HEK293 (cell line): ENCODE measurements at regions not wholly inside any gene's neighbourhood (a gene's known extent, or its start where the extent isn't known, plus 50 kb on each side); places are given as distances from the start of the nearest gene placed in this dataset.

Experiments used
- CTCF ChIA-PET: fragments of 350-600 bp; formaldehyde crosslinking; extraction: SDS; loops from one replicate; lab custom pipeline; 2021; ENCODE audit warnings: antibody characterized with exemption; lab: Yijun Ruan, JAX
- POLR2A ChIA-PET: fragments of 300-600 bp; formaldehyde crosslinking; extraction: SDS; loops from one replicate; lab custom pipeline; 2020; ENCODE audit warnings: antibody characterized with exemption, inconsistent platforms; lab: Yijun Ruan, JAX
- H3K27ac ChIP-seq: fragments of 200-500 bp; sonication (Bioruptor generic); 2 replicates; pipeline ENCODE4 v1.5.1; 2014; ENCODE audit warnings: low read depth, low read length, control low read depth, inconsistent platforms; ENCODE audit errors: extremely low read depth
- H3K36me3 ChIP-seq, 2 experiments: fragments of 200-500 bp in 1 of 2; sonication (Bioruptor generic) in 1 of 2; 1 replicate in 1 of 2; 2 replicates in 1 of 2; pipeline ENCODE4 v1.5.1; 2014 to 2017; ENCODE audit warnings: inconsistent platforms in 2 of 2, low read length in 2 of 2; ENCODE audit not compliant: control insufficient read depth in 2 of 2, insufficient read depth in 1 of 2
- H3K4me1 ChIP-seq: fragments of 200-500 bp; sonication (Bioruptor generic); 2 replicates; pipeline ENCODE4 v1.5.1; 2014; ENCODE audit warnings: mild to moderate bottlenecking, low read length, inconsistent platforms; ENCODE audit not compliant: control insufficient read depth, insufficient read depth
- H3K4me3 ChIP-seq: 2 replicates; pipeline ENCODE4 v1.5.1; 2011; ENCODE audit warnings: low read depth, mild to moderate bottlenecking, control low read depth, low read length, moderate library complexity
- H3K9me3 ChIP-seq: fragments of 200-500 bp; sonication (Bioruptor generic); 2 replicates; pipeline ENCODE4 v1.5.1; 2014; ENCODE audit warnings: low read depth, low read length, inconsistent platforms; ENCODE audit not compliant: control insufficient read depth, insufficient read depth
- AEBP2 ChIP-seq: fragments of 450-650 bp; formaldehyde crosslinking; IDR thresholded peaks from 2 replicates; pipeline ENCODE4 v1.5.1; 2016; ENCODE audit warnings: missing biosample characterization, missing genetic modification characterization, borderline replicate concordance
- PRDM4 ChIP-seq: fragments of 450-650 bp; formaldehyde crosslinking; IDR thresholded peaks from 2 replicates; pipeline ENCODE4 v1.5.1; 2017; ENCODE audit warnings: missing biosample characterization, missing genetic modification characterization
- RBAK ChIP-seq: fragments of 450-650 bp; formaldehyde crosslinking; IDR thresholded peaks from 2 replicates; pipeline ENCODE4 v1.5.1; 2016; ENCODE audit warnings: missing biosample characterization, missing genetic modification characterization
- SP2 ChIP-seq: fragments of 450-650 bp; formaldehyde crosslinking; IDR thresholded peaks from 2 replicates; pipeline ENCODE4 v1.5.1; 2016; ENCODE audit warnings: missing biosample characterization, missing genetic modification characterization
- SP7 ChIP-seq: fragments of 450-650 bp; formaldehyde crosslinking; IDR thresholded peaks from 2 replicates; pipeline ENCODE4 v1.5.1; 2016; ENCODE audit warnings: missing biosample characterization, missing genetic modification characterization
- ZBTB49 ChIP-seq: fragments of 450-650 bp; formaldehyde crosslinking; IDR thresholded peaks from 2 replicates; pipeline ENCODE4 v1.5.1; 2016; ENCODE audit warnings: missing biosample characterization, missing genetic modification characterization, low read depth
- ZBTB7A ChIP-seq: fragments of 450-650 bp; formaldehyde crosslinking; IDR thresholded peaks from 2 replicates; pipeline ENCODE4 v1.5.1; 2016; ENCODE audit warnings: low read depth, missing biosample characterization, missing genetic modification characterization
- ZNF121 ChIP-seq: fragments of 450-650 bp; formaldehyde crosslinking; IDR thresholded peaks from 2 replicates; pipeline ENCODE4 v1.5.1; 2016; ENCODE audit warnings: missing biosample characterization, missing genetic modification characterization
- ZNF221 ChIP-seq: fragments of 450-650 bp; formaldehyde crosslinking; IDR thresholded peaks from 2 replicates; pipeline ENCODE4 v1.5.1; 2017; ENCODE audit warnings: missing biosample characterization, missing genetic modification characterization, borderline replicate concordance
- ZNF23 ChIP-seq: fragments of 450-650 bp; formaldehyde crosslinking; IDR thresholded peaks from 2 replicates; pipeline ENCODE4 v1.5.1; 2016; ENCODE audit warnings: missing biosample characterization, missing genetic modification characterization, borderline replicate concordance
- ZNF341 ChIP-seq: fragments of 450-650 bp; formaldehyde crosslinking; IDR thresholded peaks from 2 replicates; pipeline ENCODE4; 2016; ENCODE audit warnings: low read depth, missing biosample characterization, missing genetic modification characterization
- ZNF654 ChIP-seq: fragments of 450-650 bp; formaldehyde crosslinking; IDR thresholded peaks from 2 replicates; pipeline ENCODE4 v1.5.1; 2016; ENCODE audit warnings: low read depth, missing biosample characterization, missing genetic modification characterization
- TF ChIP-seq, protein P1 (sequence below): fragments of 450-650 bp; formaldehyde crosslinking; IDR thresholded peaks from 2 replicates; pipeline ENCODE4 v1.5.1; 2016; ENCODE audit warnings: missing biosample characterization, missing genetic modification characterization
- TF ChIP-seq, protein P2 (sequence below): fragments of 450-650 bp; formaldehyde crosslinking; IDR thresholded peaks from 2 replicates; pipeline ENCODE4 v1.5.1; 2016; ENCODE audit warnings: missing biosample characterization, missing genetic modification characterization
- TF ChIP-seq, protein P3 (sequence below): fragments of 450-650 bp; formaldehyde crosslinking; IDR thresholded peaks from 2 replicates; pipeline ENCODE4 v1.5.1; 2017; ENCODE audit warnings: missing biosample characterization, missing genetic modification characterization

DNA sequence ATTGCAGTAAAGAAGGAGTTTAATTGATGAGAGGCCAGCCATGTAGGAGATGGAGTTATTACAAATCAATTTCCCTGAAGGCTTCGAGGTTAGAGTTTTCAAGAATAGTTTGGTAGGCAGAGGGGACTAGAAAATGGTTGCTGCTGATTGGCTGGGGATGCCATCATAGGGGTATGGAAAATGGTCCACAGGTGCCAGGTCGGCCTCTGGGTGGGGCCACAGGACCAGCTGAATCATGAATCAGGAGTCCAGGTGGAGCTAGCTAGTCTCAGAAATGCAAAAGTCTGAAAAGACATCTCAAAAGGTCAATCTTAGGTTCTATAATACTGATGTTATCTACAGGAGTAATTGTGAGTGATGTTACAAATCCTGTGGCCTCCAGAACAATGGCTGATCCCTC lies 714.0 kb upstream of the GHITM start (continued):
- TF ChIP-seq PRDM4 (tag by site-specific recombination), result no peak

DNA sequence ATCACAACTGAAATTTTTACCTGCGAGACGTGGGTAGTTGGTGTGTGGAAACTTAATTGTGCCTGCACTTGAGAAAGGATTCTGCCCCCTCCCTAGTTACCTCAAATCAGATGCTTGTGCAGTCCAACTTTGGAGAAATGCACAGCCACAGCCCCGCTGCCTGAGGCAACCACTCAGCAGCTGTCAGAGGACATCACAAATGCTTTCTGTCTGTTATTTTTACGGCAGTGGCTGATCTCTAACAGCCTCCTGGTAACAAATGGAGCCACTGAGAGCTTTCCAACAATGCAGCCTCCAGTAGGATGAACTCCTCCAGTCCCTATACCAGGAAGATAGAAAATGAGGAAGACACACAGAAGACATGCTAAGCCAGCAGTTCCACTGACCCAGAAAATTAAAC lies 712.2 kb upstream of the GHITM start:
- CTCF ChIA-PET, result interaction anchor here (0.7 to 2.4 kb wide), 3 partner anchors 444 to 616 kb away, joined by 3 to 10 read pairs (median 3); no protein-coding TSS in a partner anchor
- no peaks in the 10 kb centered on the region for H3K36me3 ChIP-seq
- no peak overlapping the region for H3K27ac ChIP-seq
- TF ChIP-seq, protein P1, sequence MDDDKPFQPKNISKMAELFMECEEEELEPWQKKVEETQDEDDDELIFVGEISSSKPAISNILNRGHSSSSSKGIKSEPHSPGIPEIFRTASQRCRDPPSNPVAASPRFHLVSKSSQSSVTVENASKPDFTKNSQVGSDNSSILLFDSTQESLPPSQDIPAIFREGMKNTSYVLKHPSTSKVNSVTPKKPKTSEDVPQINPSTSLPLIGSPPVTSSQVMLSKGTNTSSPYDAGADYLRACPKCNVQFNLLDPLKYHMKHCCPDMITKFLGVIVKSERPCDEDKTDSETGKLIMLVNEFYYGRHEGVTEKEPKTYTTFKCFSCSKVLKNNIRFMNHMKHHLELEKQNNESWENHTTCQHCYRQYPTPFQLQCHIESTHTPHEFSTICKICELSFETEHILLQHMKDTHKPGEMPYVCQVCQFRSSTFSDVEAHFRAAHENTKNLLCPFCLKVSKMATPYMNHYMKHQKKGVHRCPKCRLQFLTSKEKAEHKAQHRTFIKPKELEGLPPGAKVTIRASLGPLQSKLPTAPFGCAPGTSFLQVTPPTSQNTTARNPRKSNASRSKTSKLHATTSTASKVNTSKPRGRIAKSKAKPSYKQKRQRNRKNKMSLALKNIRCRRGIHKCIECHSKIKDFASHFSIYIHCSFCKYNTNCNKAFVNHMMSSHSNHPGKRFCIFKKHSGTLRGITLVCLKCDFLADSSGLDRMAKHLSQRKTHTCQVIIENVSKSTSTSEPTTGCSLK (tag by site-specific recombination), result no peak
- TF ChIP-seq ZNF221 (no peak), ZNF341 (tag by site-specific recombination) (no peak)
- H3K4me3 ChIP-seq, result no peak overlapping the region
- POLR2A ChIA-PET, result no interaction called here
- no peaks in the 10 kb centered on the region for H3K4me1 ChIP-seq
- H3K9me3 ChIP-seq, result no peaks in the 10 kb centered on the region

- H3K9me3 ChIP-seq, result no peaks in the 10 kb centered on the region
- no peak for TF ChIP-seq SP7 (tag by site-specific recombination)
- no peak for TF ChIP-seq ZNF23 (tag by site-specific recombination)
- TF ChIP-seq ZBTB7A (tag by site-specific recombination), result no peak
- TF ChIP-seq, all 188 proteins: peak for 0
- Histone ChIP-seq H3K27ac (no peak overlapping the region), H3K4me1 (no peaks in the 10 kb centered on the region), H3K4me3 (no peak overlapping the region), H3K36me3 (no peaks in the 10 kb centered on the region)
- ChIA-PET POLR2A (no interaction called here), CTCF (no interaction called here)
These were observed 706.9 kb upstream of the GHITM start for GRCh38 chr10:83432261-83433045.

- Histone ChIP-seq H3K27ac (no peak overlapping the region), H3K9me3 (no peaks in the 10 kb centered on the region), H3K4me1 (no peaks in the 10 kb centered on the region), H3K36me3 (no peaks in the 10 kb centered on the region), H3K4me3 (no peak overlapping the region)
- ChIA-PET POLR2A (no interaction called here), CTCF (interaction anchor here (0.6 kb wide), 1 partner anchor 1595 kb away, joined by 4 read pairs; no protein-coding TSS in a partner anchor)
- TF ChIP-seq, protein P2, sequence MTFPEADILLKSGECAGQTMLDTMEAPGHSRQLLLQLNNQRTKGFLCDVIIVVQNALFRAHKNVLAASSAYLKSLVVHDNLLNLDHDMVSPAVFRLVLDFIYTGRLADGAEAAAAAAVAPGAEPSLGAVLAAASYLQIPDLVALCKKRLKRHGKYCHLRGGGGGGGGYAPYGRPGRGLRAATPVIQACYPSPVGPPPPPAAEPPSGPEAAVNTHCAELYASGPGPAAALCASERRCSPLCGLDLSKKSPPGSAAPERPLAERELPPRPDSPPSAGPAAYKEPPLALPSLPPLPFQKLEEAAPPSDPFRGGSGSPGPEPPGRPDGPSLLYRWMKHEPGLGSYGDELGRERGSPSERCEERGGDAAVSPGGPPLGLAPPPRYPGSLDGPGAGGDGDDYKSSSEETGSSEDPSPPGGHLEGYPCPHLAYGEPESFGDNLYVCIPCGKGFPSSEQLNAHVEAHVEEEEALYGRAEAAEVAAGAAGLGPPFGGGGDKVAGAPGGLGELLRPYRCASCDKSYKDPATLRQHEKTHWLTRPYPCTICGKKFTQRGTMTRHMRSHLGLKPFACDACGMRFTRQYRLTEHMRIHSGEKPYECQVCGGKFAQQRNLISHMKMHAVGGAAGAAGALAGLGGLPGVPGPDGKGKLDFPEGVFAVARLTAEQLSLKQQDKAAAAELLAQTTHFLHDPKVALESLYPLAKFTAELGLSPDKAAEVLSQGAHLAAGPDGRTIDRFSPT (tag by site-specific recombination), result no peak
- TF ChIP-seq SP2 (tag by site-specific recombination), result no peak
- TF ChIP-seq, protein P3, sequence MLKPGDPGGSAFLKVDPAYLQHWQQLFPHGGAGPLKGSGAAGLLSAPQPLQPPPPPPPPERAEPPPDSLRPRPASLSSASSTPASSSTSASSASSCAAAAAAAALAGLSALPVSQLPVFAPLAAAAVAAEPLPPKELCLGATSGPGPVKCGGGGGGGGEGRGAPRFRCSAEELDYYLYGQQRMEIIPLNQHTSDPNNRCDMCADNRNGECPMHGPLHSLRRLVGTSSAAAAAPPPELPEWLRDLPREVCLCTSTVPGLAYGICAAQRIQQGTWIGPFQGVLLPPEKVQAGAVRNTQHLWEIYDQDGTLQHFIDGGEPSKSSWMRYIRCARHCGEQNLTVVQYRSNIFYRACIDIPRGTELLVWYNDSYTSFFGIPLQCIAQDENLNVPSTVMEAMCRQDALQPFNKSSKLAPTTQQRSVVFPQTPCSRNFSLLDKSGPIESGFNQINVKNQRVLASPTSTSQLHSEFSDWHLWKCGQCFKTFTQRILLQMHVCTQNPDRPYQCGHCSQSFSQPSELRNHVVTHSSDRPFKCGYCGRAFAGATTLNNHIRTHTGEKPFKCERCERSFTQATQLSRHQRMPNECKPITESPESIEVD (tag by site-specific recombination), result no peak
- TF ChIP-seq RBAK (tag by site-specific recombination), result no peak
- no peak for TF ChIP-seq AEBP2
- TF ChIP-seq ZBTB49 (tag by site-specific recombination), result no peak
- no peak for TF ChIP-seq ZNF121 (tag by site-specific recombination)
- no peak for TF ChIP-seq ZNF654 (tag by site-specific recombination)
These were observed 705.6 kb upstream of the GHITM start for GRCh38 chr10:83433705-83434104.
